ENCODE measurements at regions not wholly inside any gene's neighbourhood (a gene's known extent, or its start where the extent isn't known, plus 50 kb on each side); places are given as distances from the start of the nearest gene placed in this dataset.
"Not testable (repeated sequence)": the region's sequence is repeated elsewhere in the genome, so short reads cannot be mapped to it uniquely, and the experiment has no call there.

DNA sequence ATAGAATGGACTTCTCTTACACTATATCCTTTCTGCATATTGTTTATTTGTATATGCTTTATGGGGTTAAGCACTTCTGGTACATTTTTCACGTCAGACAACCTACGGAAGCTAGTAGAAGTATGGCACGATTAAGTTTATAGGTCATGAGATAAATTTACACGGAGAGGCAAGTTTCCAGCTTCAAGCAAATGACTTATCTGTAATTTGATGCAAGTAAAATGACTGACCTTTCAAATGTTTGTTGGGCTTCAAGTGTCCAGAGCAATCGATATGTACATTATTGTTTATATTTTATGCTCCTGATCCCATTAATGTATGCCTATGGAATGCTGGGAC lies 97.5 kb upstream of the EFEMP1 start:
- no peak for DNase-seq (ENCODE audit: low read depth)

DNA sequence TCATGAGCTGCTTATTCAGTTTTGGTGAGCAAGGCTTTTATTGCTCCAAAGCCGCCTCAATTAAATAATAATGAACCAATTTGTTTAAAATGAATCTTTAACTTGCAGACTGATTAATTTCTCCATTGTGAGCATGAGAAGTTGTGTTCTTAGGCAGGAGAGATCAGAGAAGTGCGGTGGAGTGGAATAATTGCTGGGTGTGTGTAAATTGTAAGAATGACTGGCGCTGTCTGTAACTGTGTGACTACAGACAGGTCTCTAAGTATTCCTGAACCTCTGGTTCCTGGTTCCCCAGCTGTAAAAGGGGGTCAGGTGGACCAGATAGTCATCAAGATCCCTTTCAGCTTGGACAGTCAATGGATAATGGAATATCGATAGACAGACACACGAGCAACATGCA lies 98.0 kb upstream of the EFEMP1 start:
- DNase-seq (ENCODE audit: low read depth) = no peak

DNA sequence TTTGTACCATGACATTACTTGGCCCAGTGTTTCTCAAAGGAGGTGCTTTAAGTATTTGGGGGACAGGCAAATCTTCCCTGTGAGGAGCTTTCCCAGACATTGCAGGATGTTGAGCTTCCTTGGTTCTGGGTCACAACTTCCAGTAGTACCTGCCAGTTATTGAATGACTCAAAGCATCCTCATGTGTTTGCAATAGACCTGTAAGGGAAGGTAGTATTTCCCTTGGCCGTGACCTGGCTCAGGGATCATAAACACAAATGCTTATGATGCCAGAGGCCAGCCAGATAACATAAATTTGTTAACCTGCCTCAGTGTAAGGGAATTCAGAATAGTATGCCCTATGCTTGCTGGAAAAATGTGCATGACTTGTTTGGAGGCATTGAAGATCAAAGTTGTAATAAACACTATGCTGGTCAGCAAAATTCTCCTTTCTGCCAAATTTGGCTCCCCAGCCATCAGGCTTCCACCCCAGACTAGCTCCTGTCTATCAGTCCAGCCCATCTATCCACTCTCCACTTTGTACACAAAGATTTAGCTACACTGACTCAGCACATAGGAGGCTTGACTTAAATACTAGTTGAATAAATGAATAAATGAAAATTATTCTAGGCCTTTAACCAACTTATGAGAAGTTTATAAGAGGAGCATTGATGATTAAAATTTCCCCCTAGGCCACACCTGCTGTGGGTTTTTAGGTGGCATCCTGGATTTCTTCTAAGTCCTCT lies 102.0 kb upstream of the EFEMP1 start:
- DNase-seq (ENCODE audit: low read depth) = no peak

DNA sequence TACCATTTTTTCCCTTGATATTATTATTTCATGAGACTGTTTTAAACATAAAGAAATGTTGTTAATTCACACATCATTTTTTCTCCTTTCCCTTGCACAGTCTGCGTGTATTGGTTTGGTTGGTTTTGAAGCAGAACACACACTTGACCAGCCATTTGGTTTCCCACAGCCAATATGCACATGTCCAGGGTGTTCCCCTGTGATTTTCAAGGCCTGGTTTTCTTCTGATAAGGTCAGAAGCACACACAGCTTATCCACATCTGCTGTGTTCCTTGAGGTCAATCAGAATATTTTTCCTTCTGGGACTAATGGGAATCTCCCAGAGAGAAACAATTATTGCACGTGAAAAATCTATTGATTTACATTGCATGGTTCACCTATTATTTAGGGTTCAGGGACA lies 103.2 kb upstream of the EFEMP1 start:
- DNase-seq (ENCODE audit: low read depth) = no peak

DNA sequence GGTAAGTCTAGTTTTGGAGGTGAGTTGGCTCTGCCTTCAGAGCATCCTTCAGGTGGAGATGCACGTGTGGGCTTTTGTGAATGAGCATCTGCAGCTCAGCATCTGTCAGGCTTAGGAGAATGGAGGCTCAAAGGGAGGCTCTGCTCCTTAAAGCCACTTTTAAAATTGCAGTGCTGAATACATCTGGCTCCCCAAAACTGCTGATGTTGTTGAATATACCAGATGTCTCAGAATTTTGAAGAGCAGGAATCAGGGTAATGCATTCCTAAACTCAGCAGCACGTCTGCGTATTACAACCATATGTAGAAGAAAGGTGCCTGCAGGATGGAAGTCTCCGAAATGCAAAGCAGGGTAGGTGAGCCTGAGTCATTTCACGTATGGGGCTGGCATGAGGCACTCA lies 106.5 kb upstream of the EFEMP1 start:
- no peak for DNase-seq (ENCODE audit: low read depth)

DNA sequence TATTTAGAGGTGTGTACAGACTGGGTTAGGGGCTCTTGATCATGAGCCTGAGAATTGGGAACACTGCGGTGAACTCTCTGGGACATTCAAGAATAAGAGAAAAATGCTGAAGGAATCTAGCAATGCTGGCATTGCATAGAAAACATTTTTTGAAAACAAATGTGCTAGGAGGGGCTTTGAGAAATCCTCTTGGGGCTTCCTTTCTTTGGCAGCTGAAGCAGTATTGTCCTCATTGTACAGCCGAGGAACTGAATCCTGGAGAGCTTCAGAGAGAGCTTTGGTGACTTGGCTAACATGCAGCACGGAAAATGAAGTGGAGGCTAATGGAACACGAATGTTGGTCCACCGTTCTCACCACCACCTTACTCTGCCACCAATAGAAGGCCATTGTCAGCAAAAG lies 107.3 kb upstream of the EFEMP1 start:
- DNase-seq (ENCODE audit: low read depth) = no peak

DNA sequence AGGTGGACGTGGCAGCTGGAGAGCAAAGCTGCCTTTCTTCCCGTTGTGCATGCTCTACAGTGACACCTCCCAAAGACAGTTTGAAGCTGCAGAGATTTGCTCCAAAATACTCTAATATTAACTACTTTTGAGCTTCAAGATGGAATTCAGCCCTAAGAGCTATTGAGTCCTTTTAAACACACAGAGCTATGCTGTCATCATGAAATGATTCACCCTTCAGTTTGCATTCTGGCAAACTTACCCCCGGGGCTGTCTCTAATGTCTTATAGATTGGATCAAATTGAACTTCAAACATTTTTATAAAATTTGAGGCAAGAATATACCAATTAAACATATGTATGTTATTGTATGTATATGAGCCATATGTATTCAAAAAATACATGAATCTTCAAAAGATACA lies 110.7 kb upstream of the EFEMP1 start:
- no peak for DNase-seq (ENCODE audit: low read depth)

DNA sequence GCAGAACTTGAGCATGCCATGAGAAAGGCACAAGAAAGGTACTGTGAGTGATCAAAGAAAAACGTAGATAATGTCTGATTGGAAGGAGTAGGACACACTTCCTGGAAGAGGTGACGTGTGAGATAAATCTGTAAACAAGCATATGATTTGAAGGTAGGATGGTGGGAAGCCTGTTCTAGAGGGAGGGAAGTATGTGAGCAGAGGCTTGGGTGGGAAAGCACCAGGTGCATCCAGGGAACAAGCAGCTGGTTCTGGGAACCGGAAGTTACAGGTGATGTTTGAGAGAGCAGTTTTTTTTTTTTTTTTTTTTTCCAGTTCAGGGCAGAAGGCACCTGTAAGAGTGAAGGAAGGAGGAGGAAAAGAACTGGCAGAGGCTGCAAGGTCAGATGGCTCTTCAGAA lies 116.6 kb upstream of the EFEMP1 start:
- no peak for DNase-seq (ENCODE audit: low read depth)

DNA sequence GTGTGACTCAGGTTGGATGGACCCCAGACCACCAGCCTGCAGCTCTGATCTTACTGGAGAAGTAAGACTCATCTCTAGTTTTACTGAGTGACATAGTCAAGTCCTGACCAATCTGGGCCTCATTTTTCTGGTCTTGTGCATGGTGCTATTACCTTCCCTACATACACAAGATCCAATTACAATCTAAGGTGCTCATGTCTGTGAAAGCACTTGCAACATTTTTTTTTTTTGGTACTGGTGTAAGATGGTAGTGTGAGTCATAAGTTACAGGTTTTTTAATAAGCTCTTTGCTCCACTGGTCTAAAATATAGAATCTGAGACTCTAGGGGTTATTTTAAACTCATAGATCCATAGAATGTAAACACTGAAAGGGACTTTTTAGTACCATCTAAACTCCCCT lies 117.3 kb upstream of the EFEMP1 start:
- no peak for DNase-seq (ENCODE audit: low read depth)

DNA sequence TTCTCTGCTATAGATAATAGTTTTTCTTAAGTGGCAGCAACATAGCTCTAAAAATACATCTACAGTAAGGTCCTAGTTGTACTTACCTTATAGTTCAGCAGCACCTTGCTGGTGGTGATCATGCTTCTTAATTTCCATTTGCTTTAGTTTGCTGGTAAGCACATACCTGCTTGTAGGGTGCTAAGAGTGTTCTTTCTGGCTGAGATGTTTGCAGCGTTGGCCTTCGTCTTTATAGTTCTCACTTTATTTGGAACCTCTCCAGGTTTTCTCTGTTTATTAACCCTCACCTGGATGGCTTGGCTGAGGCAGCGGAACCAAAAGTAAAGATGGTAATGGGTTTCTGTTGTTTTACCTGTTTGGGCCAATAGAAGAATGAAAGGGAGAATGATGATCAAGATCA lies 123.6 kb upstream of the EFEMP1 start:
- DNase-seq (ENCODE audit: low read depth) = no peak

DNA sequence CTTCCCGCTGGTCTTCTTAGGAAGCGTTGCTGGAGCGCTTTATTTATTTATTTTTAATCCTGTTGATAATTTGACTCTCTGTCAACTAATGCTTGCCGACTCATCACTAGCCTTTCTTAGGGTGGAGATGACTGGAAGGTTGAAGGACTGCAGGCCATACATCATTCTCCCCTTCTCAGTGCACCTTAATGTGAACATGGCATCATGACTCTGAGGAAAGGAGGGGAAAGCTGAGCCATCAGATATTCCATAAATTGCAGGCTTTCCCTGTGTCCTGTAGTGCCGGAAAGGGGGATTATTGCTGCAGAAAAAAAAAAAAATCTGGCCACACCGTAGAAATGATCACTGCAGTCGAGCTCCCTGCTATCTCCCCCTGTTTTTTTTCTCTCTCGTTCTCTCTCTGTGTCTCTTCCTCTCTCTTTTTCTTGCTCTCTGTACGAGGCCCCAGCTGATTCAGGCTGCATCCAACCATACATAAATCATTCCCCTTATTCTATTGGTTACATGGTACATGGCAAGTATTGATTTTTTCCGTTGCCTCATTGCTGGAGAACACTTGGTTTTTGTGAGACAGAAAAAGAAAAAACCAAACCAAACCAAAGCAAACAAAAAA lies 125.8 kb upstream of the EFEMP1 start:
- no peak for DNase-seq (ENCODE audit: low read depth)

DNA sequence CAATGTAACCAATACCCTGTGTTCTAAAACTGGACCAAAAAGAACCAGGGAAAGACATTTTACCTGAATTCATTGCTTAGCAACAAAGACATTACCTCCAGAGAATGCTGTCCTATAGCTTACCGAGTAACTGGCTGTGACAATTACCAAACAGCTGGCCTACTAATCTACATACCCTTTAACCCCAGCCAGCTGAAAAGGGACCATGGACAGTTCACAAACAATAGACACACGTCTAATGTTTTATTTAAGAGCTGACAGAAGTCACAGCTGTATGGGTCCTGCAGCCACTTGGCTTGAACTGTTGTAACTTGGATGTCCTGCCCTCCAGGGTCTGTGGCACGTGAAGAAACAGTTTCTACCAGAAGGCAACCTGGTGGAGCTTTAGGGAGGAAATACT lies 130.1 kb upstream of the EFEMP1 start:
- DNase-seq (ENCODE audit: low read depth) = no peak

DNA sequence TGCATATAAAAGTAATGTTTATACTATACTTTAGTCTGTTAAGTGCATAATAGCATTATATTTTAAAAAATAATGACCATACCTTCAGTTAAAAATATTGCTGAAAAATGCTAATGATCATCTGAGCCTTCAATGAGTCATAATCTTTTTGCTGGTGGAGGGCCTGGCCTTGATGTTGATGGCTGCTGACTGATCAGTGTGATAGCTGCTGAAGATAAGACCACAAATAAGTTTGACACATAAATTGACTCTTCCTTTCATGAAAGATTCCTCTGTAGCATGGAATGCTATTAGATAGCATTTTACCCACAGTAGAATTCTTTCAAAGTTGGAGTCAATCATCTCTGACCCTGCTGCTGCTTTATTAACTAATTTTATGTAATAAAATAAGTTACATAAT lies 128.4 kb upstream of the CCDC85A start:
- DNase-seq (ENCODE audit: low read depth) = no peak

DNA sequence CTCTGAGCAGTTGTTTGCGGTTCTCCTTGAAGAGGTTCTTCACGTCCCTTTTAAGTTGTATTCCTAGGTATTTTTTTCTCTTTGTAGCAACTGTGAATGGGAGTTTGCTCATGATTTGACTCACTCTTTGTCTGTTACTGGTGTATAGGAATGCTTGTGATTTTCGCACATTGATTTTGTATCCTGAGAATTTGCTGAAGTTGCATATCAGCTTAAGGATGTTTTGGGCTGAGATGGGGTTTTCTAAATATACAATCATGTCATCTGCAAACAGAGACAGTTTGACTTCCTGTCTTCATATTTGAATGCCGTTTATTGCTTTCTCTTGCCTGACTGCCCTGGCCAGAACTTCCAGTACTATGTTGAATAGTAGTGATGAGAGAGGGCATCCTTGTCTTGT lies 122.5 kb upstream of the CCDC85A start:
- DNase-seq (ENCODE audit: low read depth) = not testable (repeated sequence)

DNA sequence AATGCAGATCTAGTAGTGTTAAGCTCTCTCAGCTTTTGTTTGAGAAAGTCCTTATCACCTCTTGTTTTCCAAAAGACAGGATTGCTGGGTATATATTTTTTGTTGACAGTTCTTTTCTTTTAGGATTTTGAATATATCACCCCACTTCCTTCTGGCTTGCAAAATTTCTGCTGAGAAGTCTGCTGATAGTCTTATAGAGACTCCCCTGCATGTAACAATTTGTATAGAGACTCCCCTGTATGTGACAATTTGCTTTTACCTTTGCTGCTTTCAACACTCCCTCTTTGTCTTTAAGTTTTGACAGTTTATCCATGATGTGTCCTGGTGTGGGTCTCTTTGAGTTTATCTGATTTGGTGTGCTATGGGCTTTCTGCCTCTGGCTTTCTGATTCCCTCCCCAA lies 115.0 kb upstream of the CCDC85A start:
- DNase-seq (ENCODE audit: low read depth) = no peak

DNA sequence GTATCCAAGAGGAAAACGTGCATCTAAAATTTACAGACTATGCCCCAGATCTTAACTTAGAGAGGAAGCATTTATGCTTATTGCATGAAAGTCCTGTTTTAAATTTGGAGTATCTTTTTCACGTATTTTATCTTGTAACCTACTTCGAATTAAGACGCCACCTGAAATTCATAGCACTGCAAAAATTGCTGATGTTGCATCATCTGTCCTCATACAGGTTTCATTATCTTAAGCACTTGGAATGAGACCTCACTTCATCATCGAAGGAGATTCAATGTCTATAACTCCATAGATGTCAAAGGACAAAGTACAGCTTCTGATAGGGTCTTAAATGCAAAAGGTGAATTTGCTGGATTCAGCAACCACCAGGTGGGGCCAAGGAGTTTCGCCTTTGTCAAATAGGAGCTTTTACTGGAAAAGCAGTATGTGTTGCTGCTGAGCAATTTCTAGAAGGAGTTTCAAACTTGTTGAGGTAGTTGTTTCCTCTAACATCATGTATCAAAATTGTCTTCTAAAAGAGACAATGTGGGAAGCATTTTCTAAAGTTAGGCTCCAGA lies 106.4 kb upstream of the CCDC85A start:
- no peak for DNase-seq (ENCODE audit: low read depth)

DNA sequence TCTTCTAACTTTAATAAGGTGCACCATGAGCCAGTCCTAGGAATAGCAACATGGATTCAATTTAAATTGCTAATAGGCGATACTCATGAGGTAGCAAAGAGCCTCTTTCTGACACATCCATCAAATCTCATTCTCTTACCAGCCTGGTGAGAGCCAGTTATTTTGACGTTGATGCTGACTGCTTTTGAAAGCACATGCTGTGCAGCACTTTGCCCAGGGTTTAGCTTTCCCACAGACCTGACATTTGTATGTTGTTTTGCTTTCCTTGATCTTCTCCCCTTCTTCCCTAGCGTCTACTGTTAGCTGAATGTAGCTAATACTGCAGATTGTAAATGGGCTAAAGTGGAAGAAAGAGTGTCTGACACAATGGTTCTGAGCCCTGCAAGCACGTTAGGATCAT lies 101.1 kb upstream of the CCDC85A start:
- no peak for DNase-seq (ENCODE audit: low read depth)

DNA sequence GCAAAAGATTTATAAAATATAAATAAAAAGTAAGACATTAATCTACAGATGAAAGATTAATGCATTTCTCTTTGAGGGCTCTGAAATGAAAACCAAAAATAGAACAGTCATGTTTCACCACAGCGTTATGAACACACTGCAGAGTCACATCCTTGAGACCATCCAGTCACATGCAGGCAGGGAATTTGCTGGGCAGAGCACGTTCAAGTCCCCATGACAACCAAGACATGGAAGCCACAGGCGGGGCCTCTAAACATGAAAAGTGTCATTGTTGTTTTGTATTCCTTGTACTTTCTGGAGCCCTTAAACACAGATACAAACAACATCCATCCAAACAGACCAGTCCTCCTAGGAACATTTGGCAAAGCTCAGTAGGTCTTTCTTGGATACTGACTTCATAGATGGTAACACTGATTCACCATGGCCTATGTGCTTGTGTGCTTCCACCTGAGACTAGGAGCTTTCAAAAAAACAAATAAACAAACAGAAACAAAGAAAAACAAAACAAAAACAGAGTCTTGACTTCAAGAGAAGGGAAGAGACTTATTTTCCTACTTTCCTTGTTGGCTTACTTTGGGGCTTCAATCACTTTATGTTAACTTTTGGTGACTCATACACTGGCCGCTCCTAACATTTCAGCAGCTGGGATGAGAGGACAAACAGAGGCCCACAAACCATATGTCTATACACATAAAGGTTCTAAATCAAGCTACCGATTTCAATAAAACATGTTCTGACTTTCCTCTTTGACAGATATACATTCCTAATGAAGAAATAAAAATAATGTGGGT lies 99.5 kb upstream of the CCDC85A start:
- DNase-seq (ENCODE audit: low read depth) = no peak

DNA sequence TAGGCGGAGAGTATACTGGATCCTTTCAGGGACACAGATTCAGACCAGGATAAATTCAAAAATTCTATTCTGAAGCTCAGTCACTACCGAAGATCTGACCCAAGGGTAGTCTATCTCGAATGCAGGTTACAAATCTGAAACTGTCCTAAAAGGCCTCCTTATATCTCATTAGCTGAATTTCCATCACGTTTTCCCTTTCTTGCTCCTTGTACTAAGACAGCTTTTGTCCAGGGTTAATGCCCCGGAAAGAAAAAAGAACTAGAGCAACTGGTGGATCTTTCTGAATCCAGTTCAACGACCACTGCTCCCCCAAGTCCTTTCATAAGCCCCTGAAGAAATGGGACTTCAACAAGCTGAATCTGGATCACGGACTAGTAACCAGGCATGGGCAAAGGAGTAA lies 97.5 kb upstream of the CCDC85A start:
- no peak for DNase-seq (ENCODE audit: low read depth)

DNA sequence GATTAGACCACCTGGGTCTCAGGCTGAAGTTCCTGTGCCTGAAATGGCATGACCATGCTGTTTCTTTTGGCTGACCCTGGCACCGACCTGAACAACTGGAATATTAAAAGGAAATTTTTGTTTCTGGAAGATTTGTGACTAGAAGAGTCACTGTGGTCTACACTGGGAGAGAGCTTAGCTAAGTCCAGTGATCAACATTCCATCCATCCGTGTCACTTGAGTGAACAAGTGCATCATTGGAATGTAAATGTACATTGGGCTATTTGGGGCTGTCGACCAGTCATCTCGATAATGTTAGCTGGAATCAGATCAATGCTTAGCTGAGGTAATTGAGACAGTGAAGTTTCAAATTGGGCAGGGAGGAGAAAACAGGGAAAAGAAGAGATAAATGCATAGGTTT lies 95.4 kb upstream of the CCDC85A start:
- no peak for DNase-seq (ENCODE audit: low read depth)

DNA sequence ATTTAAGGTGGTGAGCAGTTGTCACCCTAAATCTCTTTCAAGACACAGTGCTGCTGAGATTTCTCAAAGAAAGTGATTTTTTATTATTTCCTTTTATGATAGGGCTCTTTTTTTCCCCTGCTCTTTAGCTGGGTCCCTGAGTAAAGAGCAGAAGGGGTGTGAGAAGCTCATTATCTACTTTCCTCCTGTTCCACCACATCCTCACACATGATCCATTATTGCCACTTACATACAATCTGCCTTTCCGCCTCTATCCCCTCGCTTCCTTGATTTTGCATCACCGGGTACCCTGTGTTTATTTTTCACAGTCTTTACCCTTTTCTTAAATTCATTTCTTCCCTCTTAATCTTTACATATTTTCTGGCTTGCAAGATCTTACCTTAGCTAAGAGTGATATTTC lies 93.9 kb upstream of the CCDC85A start:
- DNase-seq (ENCODE audit: low read depth) = no peak

DNA sequence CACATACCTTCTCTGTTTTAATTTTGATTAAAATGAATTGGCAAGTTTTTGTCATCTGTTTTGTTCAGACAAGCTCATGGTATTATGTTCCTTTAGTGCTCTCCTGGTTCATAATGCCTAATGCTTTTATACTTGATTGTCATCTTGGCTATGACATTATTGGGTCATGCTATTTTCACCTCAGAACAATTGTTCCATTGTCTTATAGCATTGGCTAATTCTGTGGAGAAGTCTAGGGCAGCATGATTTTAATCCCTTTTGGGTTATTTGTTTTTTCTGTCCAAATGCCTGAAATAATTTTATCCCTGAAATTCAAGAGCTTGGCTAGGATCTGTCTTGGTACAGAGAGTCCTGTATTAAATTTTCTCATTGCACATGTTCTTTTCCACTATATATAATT lies 83.8 kb upstream of the CCDC85A start:
- no peak for DNase-seq (ENCODE audit: low read depth)

DNA sequence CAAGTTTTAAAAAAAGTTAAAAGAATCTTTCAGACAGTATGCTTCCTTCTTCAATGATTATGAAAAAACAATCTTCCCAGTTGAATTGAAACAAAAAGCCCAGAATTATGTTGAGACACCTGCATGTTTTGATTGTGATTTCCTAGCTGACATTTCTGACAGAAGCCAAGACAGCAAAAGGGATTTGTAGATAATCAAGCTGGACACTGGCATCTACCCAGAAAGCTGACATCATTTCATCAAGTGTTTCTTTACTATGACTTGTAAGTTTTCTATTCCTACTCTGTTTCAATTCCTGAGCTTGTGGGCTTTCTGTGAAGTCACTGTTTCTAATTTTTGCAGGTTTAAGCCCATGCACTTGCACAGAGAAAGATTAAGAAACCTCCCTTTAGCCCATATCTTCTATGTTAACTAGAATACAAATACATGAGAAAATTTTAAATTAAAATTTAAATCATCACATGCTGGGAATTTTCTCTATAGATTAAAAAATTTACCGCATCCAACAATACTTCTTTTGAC lies 82.9 kb upstream of the CCDC85A start:
- peak; percentile 10 for DNase-seq (ENCODE audit: low read depth)
